Endodermal cell (in vitro differentiated cells): ENCODE measurements at regions not wholly inside any gene's neighbourhood (a gene's known extent, or its start where the extent isn't known, plus 50 kb on each side); places are given as distances from the start of the nearest gene placed in this dataset. TPM values are rescaled to one million over a fixed set of nuclear protein-coding genes. Genes with fewer than 3 reads are reported as not detected.

ENCODE experiments used
- DNase-seq: peaks from one replicate; pipeline ENCODE4 v3.0.0-alpha.2; 2017
- H3K27ac ChIP-seq: 2 replicates; pipeline ENCODE4 v1.5.1; 2013; ENCODE audit warnings: mild to moderate bottlenecking, low read depth, low read length, moderate library complexity
- H3K27me3 ChIP-seq: 2 replicates; pipeline ENCODE4 v1.6.1; 2013; ENCODE audit warnings: mild to moderate bottlenecking, low read length, moderate library complexity; ENCODE audit not compliant: insufficient read depth, control insufficient read depth, poor library complexity, severe bottlenecking
- H3K36me3 ChIP-seq: 2 replicates; pipeline ENCODE4 v1.7.0; 2013; ENCODE audit warnings: mild to moderate bottlenecking, low read length, moderate library complexity; ENCODE audit not compliant: control insufficient read depth, insufficient read depth
- H3K4me1 ChIP-seq: one replicate; pipeline ENCODE4 v1.7.0; 2013; ENCODE audit warnings: low read length; ENCODE audit not compliant: control insufficient read depth, insufficient read depth
- H3K4me3 ChIP-seq: 2 replicates; pipeline ENCODE4 v1.5.1; 2013; ENCODE audit warnings: mild to moderate bottlenecking, low read length, moderate library complexity
- H3K9ac ChIP-seq: 2 replicates; pipeline ENCODE4 v1.6.1; 2013; ENCODE audit warnings: mild to moderate bottlenecking, low read length, moderate library complexity; ENCODE audit not compliant: poor library complexity, severe bottlenecking; ENCODE audit errors: extremely low read depth
- H3K9me3 ChIP-seq: 2 replicates; pipeline ENCODE4 v1.6.1; 2013; ENCODE audit warnings: mild to moderate bottlenecking, low read length, moderate library complexity; ENCODE audit not compliant: control insufficient read depth
- H3K27ac Mint-ChIP-seq: 2 replicates; pipeline ENCODE4 v1.8.0; 2020; ENCODE audit warnings: mixed read lengths
- H3K27me3 Mint-ChIP-seq: 2 replicates; pipeline ENCODE4 v1.8.0; 2021; ENCODE audit warnings: mild to moderate bottlenecking, mixed read lengths; ENCODE audit not compliant: insufficient read depth
- H3K36me3 Mint-ChIP-seq: 2 replicates; pipeline ENCODE4 v1.8.0; 2020; ENCODE audit warnings: low read depth, mixed read lengths
- H3K4me1 Mint-ChIP-seq: 2 replicates; pipeline ENCODE4 v1.8.0; 2020; ENCODE audit warnings: mixed read lengths
- H3K4me3 Mint-ChIP-seq: 2 replicates; pipeline ENCODE4 v1.8.0; 2020; ENCODE audit warnings: mild to moderate bottlenecking, moderate library complexity, mixed read lengths
- H3K9me3 Mint-ChIP-seq: 2 replicates; pipeline ENCODE4 v1.8.0; 2020; ENCODE audit warnings: mild to moderate bottlenecking, mixed read lengths
- whole genome bisulfite sequencing, 2 experiments: methylation state at CpG; one replicate each; pipeline versions ENCODE4 v1.1.5 to v1.1.7; 2013; ENCODE audit warnings: missing lambda C conversion rate in 2 of 2, mixed read lengths in 1 of 2; ENCODE audit not compliant: insufficient coverage in 1 of 2, insufficient read length in 1 of 2; 5-methylcytosine and 5-hydroxymethylcytosine counted together
- microRNA-seq: library from miRNA; unstranded; fragments of <30 nt; microRNA quantifications from one replicate; pipeline ENCODE4 v1.2.0, GENCODE V29; 2020; ENCODE audit warnings: borderline microRNAs expressed
- TF ChIP-seq, protein P1 (sequence below): fragments of 200-600 bp; sonication (generic); conservative IDR thresholded peaks from 2 replicates; pipeline ENCODE4 v1.5.0; 2021; ENCODE audit warnings: antibody characterized with exemption, mild to moderate bottlenecking

DNA sequence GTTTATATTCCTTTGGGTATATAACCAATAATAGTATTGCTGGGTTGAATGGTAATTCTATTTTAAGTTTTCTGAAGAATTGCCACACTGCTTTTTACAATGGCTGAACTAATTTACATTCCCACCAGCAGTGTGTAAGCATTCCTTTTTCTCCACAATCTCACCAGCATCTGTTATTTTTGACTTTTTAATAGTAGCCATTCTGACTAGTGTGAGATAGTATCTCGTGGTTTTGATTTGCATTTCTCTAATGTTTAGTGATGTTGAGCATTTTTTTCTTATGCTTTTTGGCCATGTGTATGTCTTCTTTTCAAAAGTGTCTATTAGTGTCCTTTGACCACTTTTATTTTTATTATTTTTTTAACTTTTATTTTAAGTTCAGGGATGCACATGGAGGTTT lies 275.3 kb downstream of the METTL15 start:
- H3K9ac ChIP-seq, result no peak overlapping the region
- H3K4me1 ChIP-seq, result no peaks in the 10 kb centered on the region
- no peaks in the 10 kb centered on the region for H3K27me3 ChIP-seq
- TF ChIP-seq, protein P1, sequence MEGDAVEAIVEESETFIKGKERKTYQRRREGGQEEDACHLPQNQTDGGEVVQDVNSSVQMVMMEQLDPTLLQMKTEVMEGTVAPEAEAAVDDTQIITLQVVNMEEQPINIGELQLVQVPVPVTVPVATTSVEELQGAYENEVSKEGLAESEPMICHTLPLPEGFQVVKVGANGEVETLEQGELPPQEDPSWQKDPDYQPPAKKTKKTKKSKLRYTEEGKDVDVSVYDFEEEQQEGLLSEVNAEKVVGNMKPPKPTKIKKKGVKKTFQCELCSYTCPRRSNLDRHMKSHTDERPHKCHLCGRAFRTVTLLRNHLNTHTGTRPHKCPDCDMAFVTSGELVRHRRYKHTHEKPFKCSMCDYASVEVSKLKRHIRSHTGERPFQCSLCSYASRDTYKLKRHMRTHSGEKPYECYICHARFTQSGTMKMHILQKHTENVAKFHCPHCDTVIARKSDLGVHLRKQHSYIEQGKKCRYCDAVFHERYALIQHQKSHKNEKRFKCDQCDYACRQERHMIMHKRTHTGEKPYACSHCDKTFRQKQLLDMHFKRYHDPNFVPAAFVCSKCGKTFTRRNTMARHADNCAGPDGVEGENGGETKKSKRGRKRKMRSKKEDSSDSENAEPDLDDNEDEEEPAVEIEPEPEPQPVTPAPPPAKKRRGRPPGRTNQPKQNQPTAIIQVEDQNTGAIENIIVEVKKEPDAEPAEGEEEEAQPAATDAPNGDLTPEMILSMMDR, result no peak
- H3K4me3 ChIP-seq, result no peak overlapping the region
- peaks cover 5% of the 10 kb centered on the region for H3K9me3 ChIP-seq
- 90% methylated on average over 1 of the region's 1 CpG; no CpG with 5 or more reads in 1 of the 2 experiments for WGBS, 2 experiments
- Mint-ChIP-seq H3K4me3 (no peak overlapping the region), H3K27me3 (no peaks in the 10 kb centered on the region), H3K4me1 (no peaks in the 10 kb centered on the region), H3K36me3 (no peaks in the 10 kb centered on the region), H3K27ac (no peak overlapping the region), H3K9me3 (peaks cover 12% of the 10 kb centered on the region)
- no peak for DNase-seq
- H3K36me3 ChIP-seq, result no peaks in the 10 kb centered on the region
- H3K27ac ChIP-seq, result no peak overlapping the region

Small RNA genes lying in the stretch of these regions (microRNA-seq; reads per million reads assigned to microRNA genes)
- gene MIR8068, result not detected
